ENCODE measurements at regions not wholly inside any gene's neighbourhood (a gene's known extent, or its start where the extent isn't known, plus 50 kb on each side); places are given as distances from the start of the nearest gene placed in this dataset.

- no peak for TF ChIP-seq CTCF (IDR thresholded peaks at IDR 0.05; ENCODE audit: insufficient read depth, low read length, severe bottlenecking)
- no peaks in the 10 kb centered on the region for H3K36me3 ChIP-seq (ENCODE audit: control insufficient read depth, insufficient read depth, low read length)
- peak; percentile 70 for FAIRE-seq
- no peak overlapping the region for H3K4me3 ChIP-seq (ENCODE audit: low read depth, low read length)
- no peak for DNase-seq (ENCODE audit: low read depth)
- no peaks in the 10 kb centered on the region for H3K27me3 ChIP-seq (ENCODE audit: control insufficient read depth, insufficient read depth, low read length)
These were observed 131.0 kb upstream of the KLHL25 start for GRCh38 chr15:85925649-85926237.

GRCh38 chr15:85926834-85927233, 132.1 kb upstream of the KLHL25 start:
- no peaks in the 10 kb centered on the region for H3K27me3 ChIP-seq (ENCODE audit: control insufficient read depth, insufficient read depth, low read length)
- no peak for FAIRE-seq
- H3K4me3 ChIP-seq (ENCODE audit: low read depth, low read length), result no peak overlapping the region
- DNase-seq (ENCODE audit: low read depth), result no peak
- H3K36me3 ChIP-seq (ENCODE audit: control insufficient read depth, insufficient read depth, low read length), result no peaks in the 10 kb centered on the region
- no peak for TF ChIP-seq CTCF (IDR thresholded peaks at IDR 0.05; ENCODE audit: insufficient read depth, low read length, severe bottlenecking)

GRCh38 chr15:85927931-85928537, 133.3 kb upstream of the KLHL25 start:
- no peaks in the 10 kb centered on the region for H3K36me3 ChIP-seq (ENCODE audit: control insufficient read depth, insufficient read depth, low read length)
- no peak for TF ChIP-seq CTCF (IDR thresholded peaks at IDR 0.05; ENCODE audit: insufficient read depth, low read length, severe bottlenecking)
- no peak overlapping the region for H3K4me3 ChIP-seq (ENCODE audit: low read depth, low read length)
- H3K27me3 ChIP-seq (ENCODE audit: control insufficient read depth, insufficient read depth, low read length), result no peaks in the 10 kb centered on the region
- no peak for FAIRE-seq
- DNase-seq (ENCODE audit: low read depth), result no peak

- DNase-seq (ENCODE audit: low read depth) (no peak), FAIRE-seq (no peak)
- Histone ChIP-seq H3K4me3 (ENCODE audit: low read depth, low read length) (no peak overlapping the region), H3K27me3 (ENCODE audit: control insufficient read depth, insufficient read depth, low read length) (no peaks in the 10 kb centered on the region), H3K36me3 (ENCODE audit: control insufficient read depth, insufficient read depth, low read length) (no peaks in the 10 kb centered on the region)
- no peak for TF ChIP-seq CTCF (IDR thresholded peaks at IDR 0.05; ENCODE audit: insufficient read depth, low read length, severe bottlenecking)
These were observed 135.1 kb upstream of the KLHL25 start for GRCh38 chr15:85929786-85930185.

GRCh38 chr15:85932391-85932790, 137.7 kb upstream of the KLHL25 start:
- FAIRE-seq (no peak), DNase-seq (ENCODE audit: low read depth) (no peak)
- H3K27me3 ChIP-seq (ENCODE audit: control insufficient read depth, insufficient read depth, low read length), result no peaks in the 10 kb centered on the region
- TF ChIP-seq CTCF (IDR thresholded peaks at IDR 0.05; ENCODE audit: insufficient read depth, low read length, severe bottlenecking), result no peak
- no peaks in the 10 kb centered on the region for H3K36me3 ChIP-seq (ENCODE audit: control insufficient read depth, insufficient read depth, low read length)
- H3K4me3 ChIP-seq (ENCODE audit: low read depth, low read length), result no peak overlapping the region

GRCh38 chr15:85934691-85935090, 140.0 kb upstream of the KLHL25 start:
- FAIRE-seq (no peak), DNase-seq (ENCODE audit: low read depth) (no peak)
- Histone ChIP-seq H3K27me3 (ENCODE audit: control insufficient read depth, insufficient read depth, low read length) (no peaks in the 10 kb centered on the region), H3K4me3 (ENCODE audit: low read depth, low read length) (no peak overlapping the region), H3K36me3 (ENCODE audit: control insufficient read depth, insufficient read depth, low read length) (no peaks in the 10 kb centered on the region)
- no peak for TF ChIP-seq CTCF (IDR thresholded peaks at IDR 0.05; ENCODE audit: insufficient read depth, low read length, severe bottlenecking)

Data from bronchial epithelial cell (primary cell).